Loucy (cell line): ENCODE measurements at regions not wholly inside any gene's neighbourhood (a gene's known extent, or its start where the extent isn't known, plus 50 kb on each side); places are given as distances from the start of the nearest gene placed in this dataset.

ENCODE experiments used
- EZH2phosphoT487 ChIP-seq: fragments of 200-600 bp; IDR thresholded peaks from 2 replicates; pipeline ENCODE4 v1.6.1; 2018; ENCODE audit warnings: antibody characterized with exemption, mild to moderate bottlenecking, moderate library complexity, borderline replicate concordance
- TF ChIP-seq, protein P1 (sequence below): fragments of 200-600 bp; sonication (generic); conservative IDR thresholded peaks from 2 replicates; pipeline ENCODE4 v1.5.1; 2014; ENCODE audit warnings: mild to moderate bottlenecking, antibody characterized with exemption, low read length

GRCh38 chr3:7876741-7877297 is 624.8 kb upstream of the LMCD1 start:
- TF ChIP-seq EZH2phosphoT487: peak; percentile 69
- TF ChIP-seq, protein P1, sequence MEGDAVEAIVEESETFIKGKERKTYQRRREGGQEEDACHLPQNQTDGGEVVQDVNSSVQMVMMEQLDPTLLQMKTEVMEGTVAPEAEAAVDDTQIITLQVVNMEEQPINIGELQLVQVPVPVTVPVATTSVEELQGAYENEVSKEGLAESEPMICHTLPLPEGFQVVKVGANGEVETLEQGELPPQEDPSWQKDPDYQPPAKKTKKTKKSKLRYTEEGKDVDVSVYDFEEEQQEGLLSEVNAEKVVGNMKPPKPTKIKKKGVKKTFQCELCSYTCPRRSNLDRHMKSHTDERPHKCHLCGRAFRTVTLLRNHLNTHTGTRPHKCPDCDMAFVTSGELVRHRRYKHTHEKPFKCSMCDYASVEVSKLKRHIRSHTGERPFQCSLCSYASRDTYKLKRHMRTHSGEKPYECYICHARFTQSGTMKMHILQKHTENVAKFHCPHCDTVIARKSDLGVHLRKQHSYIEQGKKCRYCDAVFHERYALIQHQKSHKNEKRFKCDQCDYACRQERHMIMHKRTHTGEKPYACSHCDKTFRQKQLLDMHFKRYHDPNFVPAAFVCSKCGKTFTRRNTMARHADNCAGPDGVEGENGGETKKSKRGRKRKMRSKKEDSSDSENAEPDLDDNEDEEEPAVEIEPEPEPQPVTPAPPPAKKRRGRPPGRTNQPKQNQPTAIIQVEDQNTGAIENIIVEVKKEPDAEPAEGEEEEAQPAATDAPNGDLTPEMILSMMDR: no peak
